ENCODE measurements at regions not wholly inside any gene's neighbourhood (a gene's known extent, or its start where the extent isn't known, plus 50 kb on each side); places are given as distances from the start of the nearest gene placed in this dataset.

- TF ChIP-seq TAF1 (IDR thresholded peaks at IDR 0.05; ENCODE audit: low read depth), result no peak
- TF ChIP-seq CTCF (IDR thresholded peaks at IDR 0.05; ENCODE audit: poor library complexity, severe bottlenecking), result no peak
These were observed 101.4 kb downstream of the LHX9 start for GRCh38 chr1:198018529-198018928.
